PC-3 (cell line): ENCODE measurements at regions not wholly inside any gene's neighbourhood (a gene's known extent, or its start where the extent isn't known, plus 50 kb on each side); places are given as distances from the start of the nearest gene placed in this dataset.
"Not testable (repeated sequence)": the region's sequence is repeated elsewhere in the genome, so short reads cannot be mapped to it uniquely, and the experiment has no call there.

Experiments
- ATAC-seq: fragments of 200-7000 bp; cut with Tn5 transposase; 2 replicates; pipeline ENCODE4 v1.9.1; 2020; ENCODE audit warnings: mild to moderate bottlenecking, moderate library complexity
- BruUV-seq: library from RNA; stranded (reverse); fragments of 400-500 nt; replicated peaks from 2 replicates; lab custom pipeline; 2021; lab: Mats Ljungman, UMichigan
- CTCF ChIA-PET: fragments of 300-600 bp; sonication (Branson Sonifier 250); formaldehyde crosslinking; loops from one replicate; lab custom pipeline; 2022; ENCODE audit warnings: antibody characterized with exemption; lab: Charles Lee
- POLR2A ChIA-PET: fragments of 300-600 bp; sonication (Branson Sonifier 250); formaldehyde crosslinking; loops from one replicate; lab custom pipeline; 2022; ENCODE audit warnings: antibody characterized with exemption; ENCODE audit not compliant: unreplicated experiment; lab: Charles Lee
- DNase-seq: peaks from one replicate; pipeline ENCODE4 v3.0.0-alpha.2; 2015
- H2AFZ ChIP-seq: fragments of 300-600 bp; sonication (generic); 2 replicates; pipeline ENCODE4 v1.6.0; 2016; ENCODE audit warnings: antibody characterized with exemption, low read length
- H3F3A ChIP-seq: fragments of 300-600 bp; sonication (generic); one replicate; pipeline ENCODE4 v1.6.0; 2017; ENCODE audit warnings: antibody characterized with exemption, low read length, control low read depth, mild to moderate bottlenecking; ENCODE audit not compliant: unreplicated experiment
- H3K27ac ChIP-seq: fragments of 300-600 bp; sonication (generic); 2 replicates; pipeline ENCODE4 v1.5.1; 2016; ENCODE audit warnings: mild to moderate bottlenecking, low read length
- H3K27me3 ChIP-seq: fragments of 300-600 bp; sonication (generic); 2 replicates; pipeline ENCODE4 v1.6.1; 2016; ENCODE audit warnings: low read length, mixed read lengths
- H3K36me3 ChIP-seq: fragments of 300-600 bp; sonication (generic); 2 replicates; pipeline ENCODE4 v1.6.1; 2016; ENCODE audit warnings: low read depth, mixed run types, low read length, mixed read lengths
- H3K4me1 ChIP-seq: fragments of 300-600 bp; sonication (generic); 2 replicates; pipeline ENCODE4 v1.5.1; 2016; ENCODE audit warnings: low read length; ENCODE audit not compliant: insufficient read depth
- H3K4me2 ChIP-seq: fragments of 300-600 bp; sonication (generic); 2 replicates; pipeline ENCODE4 v1.6.0; 2016; ENCODE audit warnings: low read length
- H3K4me3 ChIP-seq: fragments of 300-600 bp; sonication (generic); 2 replicates; pipeline ENCODE4 v1.5.1; 2016; ENCODE audit warnings: mild to moderate bottlenecking, low read length, mixed read lengths
- H3K79me2 ChIP-seq: fragments of 300-600 bp; sonication (generic); 2 replicates; pipeline ENCODE4 v1.6.1; 2017; ENCODE audit warnings: low read length, mixed read lengths
- H3K9ac ChIP-seq: fragments of 300-600 bp; sonication (generic); 2 replicates; pipeline ENCODE4 v1.6.0; 2016; ENCODE audit warnings: mild to moderate bottlenecking, low read length
- H3K9me2 ChIP-seq: fragments of 300-600 bp; sonication (generic); replicated peaks from 2 replicates; pipeline ENCODE4 v1.6.1; 2016; ENCODE audit warnings: mixed run types, low read length, mixed read lengths
- H3K9me3 ChIP-seq: fragments of 300-600 bp; sonication (generic); 2 replicates; pipeline ENCODE4 v1.6.1; 2016; ENCODE audit warnings: low read length, mixed read lengths
- H4K20me1 ChIP-seq: fragments of 300-600 bp; sonication (generic); 2 replicates; pipeline ENCODE4 v1.6.1; 2016; ENCODE audit warnings: low read length, mixed read lengths
- EZH2 ChIP-seq: fragments of 300-600 bp; sonication (generic); IDR thresholded peaks from one replicate; pipeline ENCODE4 v1.6.1; 2017; ENCODE audit warnings: antibody characterized with exemption, mild to moderate bottlenecking, low read length; ENCODE audit not compliant: unreplicated experiment
- EZH2phosphoT487 ChIP-seq: fragments of 300-600 bp; sonication (generic); IDR thresholded peaks from 2 replicates; pipeline ENCODE4 v1.6.1; 2018; ENCODE audit warnings: mild to moderate bottlenecking, antibody characterized with exemption, low read length, borderline replicate concordance
- intact Hi-C: fragments of 100-400 bp; cut with micrococcal nuclease; formaldehyde crosslinking; loops from 2 replicates; pipeline ENCODE4 v1.9.0; 2023
- TF ChIP-seq, protein P1 (sequence below): fragments of 300-600 bp; sonication (generic); conservative IDR thresholded peaks from 2 replicates; pipeline ENCODE4 v1.5.1; 2017; ENCODE audit warnings: antibody characterized with exemption, low read depth, mild to moderate bottlenecking, low read length

- H3K79me2 ChIP-seq, result no peaks in the 10 kb centered on the region
- H3K9me2 ChIP-seq, result no peaks in the 10 kb centered on the region
- no peaks in the 10 kb centered on the region for H3K4me1 ChIP-seq
- H3K4me3 ChIP-seq, result no peak overlapping the region
- H3K4me2 ChIP-seq, result no peak overlapping the region
- H3K36me3 ChIP-seq, result no peaks in the 10 kb centered on the region
- BruUV-seq, result no TSS peak
- ATAC-seq, result no peak
- no peak overlapping the region for H3K9ac ChIP-seq
- H3K27me3 ChIP-seq, result no peaks in the 10 kb centered on the region
- no peak overlapping the region for H3K27ac ChIP-seq
- H3F3A ChIP-seq, result no peaks in the 10 kb centered on the region
- H2AFZ ChIP-seq, result no peak overlapping the region
- H3K9me3 ChIP-seq, result no peaks in the 10 kb centered on the region
- intact Hi-C loops, result no loop called here
- ChIA-PET POLR2A (no interaction called here), CTCF (no interaction called here)
- no peak for DNase-seq
- TF ChIP-seq EZH2, result no peak
- TF ChIP-seq, protein P1, sequence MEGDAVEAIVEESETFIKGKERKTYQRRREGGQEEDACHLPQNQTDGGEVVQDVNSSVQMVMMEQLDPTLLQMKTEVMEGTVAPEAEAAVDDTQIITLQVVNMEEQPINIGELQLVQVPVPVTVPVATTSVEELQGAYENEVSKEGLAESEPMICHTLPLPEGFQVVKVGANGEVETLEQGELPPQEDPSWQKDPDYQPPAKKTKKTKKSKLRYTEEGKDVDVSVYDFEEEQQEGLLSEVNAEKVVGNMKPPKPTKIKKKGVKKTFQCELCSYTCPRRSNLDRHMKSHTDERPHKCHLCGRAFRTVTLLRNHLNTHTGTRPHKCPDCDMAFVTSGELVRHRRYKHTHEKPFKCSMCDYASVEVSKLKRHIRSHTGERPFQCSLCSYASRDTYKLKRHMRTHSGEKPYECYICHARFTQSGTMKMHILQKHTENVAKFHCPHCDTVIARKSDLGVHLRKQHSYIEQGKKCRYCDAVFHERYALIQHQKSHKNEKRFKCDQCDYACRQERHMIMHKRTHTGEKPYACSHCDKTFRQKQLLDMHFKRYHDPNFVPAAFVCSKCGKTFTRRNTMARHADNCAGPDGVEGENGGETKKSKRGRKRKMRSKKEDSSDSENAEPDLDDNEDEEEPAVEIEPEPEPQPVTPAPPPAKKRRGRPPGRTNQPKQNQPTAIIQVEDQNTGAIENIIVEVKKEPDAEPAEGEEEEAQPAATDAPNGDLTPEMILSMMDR, result no peak
- TF ChIP-seq EZH2phosphoT487, result no peak
- H4K20me1 ChIP-seq, result no peaks in the 10 kb centered on the region
These were observed 123.0 kb upstream of the CCDC150 start for GRCh38 chr2:196516564-196516963.

DNA sequence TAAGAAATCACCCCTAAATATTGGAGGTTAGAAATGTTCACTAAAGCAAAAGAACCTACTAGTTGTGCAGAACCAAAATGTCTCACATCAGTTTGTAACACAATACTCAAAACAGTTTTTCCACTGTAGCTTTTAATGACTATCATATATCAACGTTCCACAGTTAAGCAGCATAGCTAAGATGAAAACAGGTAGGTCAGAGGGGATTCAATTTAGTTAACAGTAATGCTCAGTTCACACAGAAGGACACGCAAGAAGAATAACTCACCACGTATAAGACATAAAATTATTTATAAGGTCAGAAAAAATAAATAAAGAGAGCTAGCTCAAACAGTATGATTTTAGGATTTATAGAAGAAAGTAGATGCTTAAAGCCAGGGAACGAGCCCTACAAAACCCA lies 118.9 kb upstream of the CCDC150 start:
- Histone ChIP-seq H3K27me3 (no peaks in the 10 kb centered on the region), H4K20me1 (no peaks in the 10 kb centered on the region), H3K9me2 (no peaks in the 10 kb centered on the region), H3K27ac (no peak overlapping the region), H3K9ac (no peak overlapping the region), H3K4me3 (no peak overlapping the region), H3K36me3 (no peaks in the 10 kb centered on the region), H3F3A (no peaks in the 10 kb centered on the region), H3K4me2 (no peak overlapping the region), H3K79me2 (no peaks in the 10 kb centered on the region), H2AFZ (no peak overlapping the region), H3K9me3 (no peaks in the 10 kb centered on the region), H3K4me1 (no peaks in the 10 kb centered on the region)
- ATAC-seq (no peak), DNase-seq (no peak)
- intact Hi-C loops, result no loop called here
- ChIA-PET POLR2A (no interaction called here), CTCF (no interaction called here)
- TF ChIP-seq EZH2 (no peak), EZH2phosphoT487 (no peak)
- TF ChIP-seq, protein P1, result no peak
- no TSS peak for BruUV-seq

GRCh38 chr2:196526981-196527725 lies 112.4 kb upstream of the CCDC150 start:
- H3K4me3 ChIP-seq, H3K4me2 ChIP-seq: not testable (repeated sequence)

More at GRCh38 chr2:196526981-196527725, 112.4 kb upstream of the CCDC150 start:
- H3K36me3 ChIP-seq, intact Hi-C loops, H3K9ac ChIP-seq, DNase-seq, CTCF ChIA-PET, POLR2A ChIA-PET, H4K20me1 ChIP-seq, BruUV-seq, H3K9me2 ChIP-seq, H3K27ac ChIP-seq, H3K9me3 ChIP-seq, H3K27me3 ChIP-seq, H3K79me2 ChIP-seq, H2AFZ ChIP-seq, H3F3A ChIP-seq, ATAC-seq, H3K4me1 ChIP-seq: not testable (repeated sequence)
